Stimulated activated CD4-positive, alpha-beta T cell treated with anti-CD3 and anti-CD28 coated beads, Interleukin-4, amount 100 ng/mL, for 1 hour (primary cell): ENCODE measurements at regions not wholly inside any gene's neighbourhood (a gene's known extent, or its start where the extent isn't known, plus 50 kb on each side); places are given as distances from the start of the nearest gene placed in this dataset.
A peak's percentile ranks its signal among the peaks of the same experiment; 100 is the strongest.
"Not testable (repeated sequence)": the region's sequence is repeated elsewhere in the genome, so short reads cannot be mapped to it uniquely, and the experiment has no call there.

Source experiments
- DNase-seq: peaks from one replicate; pipeline ENCODE4 v3.0.0-alpha.2; 2020

- DNase-seq: no peak
Measured at GRCh38 chr6:138666636-138667035, 106.9 kb upstream of the CCDC28A start.

DNA sequence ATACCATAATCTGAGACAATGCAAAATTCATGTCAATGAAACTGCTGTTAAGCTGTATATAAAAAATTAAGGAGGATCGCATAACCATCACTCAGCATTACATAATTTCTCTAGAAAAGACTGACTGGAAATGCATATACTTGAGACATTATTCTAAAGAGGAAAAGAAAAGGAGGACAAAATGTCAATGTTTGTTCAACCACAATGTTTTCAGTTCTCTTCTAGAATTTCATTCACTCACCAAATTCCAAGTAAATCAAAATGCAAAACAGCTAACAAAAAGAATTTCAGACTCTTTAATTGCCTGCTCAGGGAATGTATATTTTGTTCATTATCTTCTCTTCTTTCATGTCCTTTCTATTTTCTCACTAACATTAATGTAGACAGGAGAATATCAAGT is 106.2 kb upstream of the CCDC28A start:
- no peak for DNase-seq

- DNase-seq: no peak
Measured at GRCh38 chr6:138671351-138671750, 102.2 kb upstream of the CCDC28A start.

DNA sequence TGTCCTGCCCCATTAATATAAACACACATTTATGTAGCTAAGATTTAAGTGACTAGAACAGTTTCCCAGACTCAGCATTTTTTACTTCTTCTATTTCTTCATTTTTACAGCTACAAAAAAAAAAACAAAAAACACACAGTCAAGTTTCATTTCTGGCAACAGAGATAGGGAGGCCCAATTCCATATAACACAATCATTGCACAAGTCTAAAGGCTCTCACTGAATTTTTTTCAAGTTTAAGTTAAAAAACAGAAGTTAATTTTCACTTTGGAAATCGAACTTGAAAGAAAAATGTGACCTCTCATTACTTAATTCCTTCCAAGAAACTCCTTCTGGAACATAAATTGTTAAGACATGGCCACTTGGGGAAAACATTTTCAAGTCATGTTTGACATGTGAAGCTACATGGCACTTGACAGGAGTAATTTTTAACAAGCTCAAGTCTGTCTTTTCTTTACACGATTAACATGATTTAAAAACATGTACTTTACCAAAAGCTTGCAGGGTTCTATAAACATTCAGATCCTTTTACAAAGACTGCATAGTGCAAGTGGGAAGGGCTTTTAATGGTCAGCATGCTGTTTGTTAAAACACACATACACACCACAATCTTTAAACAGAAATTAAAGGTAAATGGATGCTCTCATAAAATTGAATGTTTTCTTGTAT is 100.1 kb upstream of the CCDC28A start:
- DNase-seq: no peak

- DNase-seq: not testable (repeated sequence)
Measured at GRCh38 chr6:138674444-138674843, 99.1 kb upstream of the CCDC28A start.

DNA sequence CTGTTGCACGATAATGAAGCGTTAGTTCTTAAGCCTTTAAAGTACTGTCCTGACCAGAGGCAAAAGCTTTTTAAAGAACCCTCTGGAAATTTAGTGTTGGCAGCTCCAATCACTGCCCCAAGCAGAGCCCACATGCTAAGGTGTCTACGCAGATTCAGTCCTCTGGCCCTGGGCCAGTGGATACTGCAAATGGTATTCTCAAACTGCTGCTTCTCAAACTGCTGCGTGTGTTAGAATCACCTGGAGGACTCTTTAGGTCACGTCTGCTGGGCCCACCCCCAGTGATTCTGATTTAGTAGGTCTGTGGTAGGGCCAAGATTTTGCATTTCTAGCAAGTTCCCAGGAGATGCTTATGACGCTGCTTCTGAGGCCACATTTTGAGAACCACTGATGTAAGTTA is 96.0 kb upstream of the CCDC28A start:
- no peak for DNase-seq

- DNase-seq: no peak
Measured at GRCh38 chr6:138678168-138678567, 95.4 kb upstream of the CCDC28A start.

DNA sequence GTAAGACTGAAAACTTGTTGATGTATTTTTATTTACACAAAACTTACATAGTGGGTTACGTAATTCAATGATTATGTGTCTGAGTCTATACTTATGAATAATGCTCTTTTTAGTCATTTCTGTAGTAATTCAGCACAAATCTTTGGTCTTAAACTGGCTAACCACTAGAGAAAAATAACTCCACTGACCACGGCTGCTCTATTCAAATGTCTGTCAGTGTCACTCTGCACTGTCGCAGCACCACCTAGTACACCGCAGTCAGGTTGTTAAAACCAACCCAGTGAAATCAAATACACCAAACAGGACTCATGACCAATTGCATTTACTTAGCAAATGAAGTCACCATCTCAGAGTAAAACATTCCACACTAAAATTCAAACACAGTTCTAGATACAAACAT is 93.5 kb upstream of the CCDC28A start:
- DNase-seq: no peak

- no peak for DNase-seq
Measured at GRCh38 chr6:138681627-138682026, 91.9 kb upstream of the CCDC28A start.

DNA sequence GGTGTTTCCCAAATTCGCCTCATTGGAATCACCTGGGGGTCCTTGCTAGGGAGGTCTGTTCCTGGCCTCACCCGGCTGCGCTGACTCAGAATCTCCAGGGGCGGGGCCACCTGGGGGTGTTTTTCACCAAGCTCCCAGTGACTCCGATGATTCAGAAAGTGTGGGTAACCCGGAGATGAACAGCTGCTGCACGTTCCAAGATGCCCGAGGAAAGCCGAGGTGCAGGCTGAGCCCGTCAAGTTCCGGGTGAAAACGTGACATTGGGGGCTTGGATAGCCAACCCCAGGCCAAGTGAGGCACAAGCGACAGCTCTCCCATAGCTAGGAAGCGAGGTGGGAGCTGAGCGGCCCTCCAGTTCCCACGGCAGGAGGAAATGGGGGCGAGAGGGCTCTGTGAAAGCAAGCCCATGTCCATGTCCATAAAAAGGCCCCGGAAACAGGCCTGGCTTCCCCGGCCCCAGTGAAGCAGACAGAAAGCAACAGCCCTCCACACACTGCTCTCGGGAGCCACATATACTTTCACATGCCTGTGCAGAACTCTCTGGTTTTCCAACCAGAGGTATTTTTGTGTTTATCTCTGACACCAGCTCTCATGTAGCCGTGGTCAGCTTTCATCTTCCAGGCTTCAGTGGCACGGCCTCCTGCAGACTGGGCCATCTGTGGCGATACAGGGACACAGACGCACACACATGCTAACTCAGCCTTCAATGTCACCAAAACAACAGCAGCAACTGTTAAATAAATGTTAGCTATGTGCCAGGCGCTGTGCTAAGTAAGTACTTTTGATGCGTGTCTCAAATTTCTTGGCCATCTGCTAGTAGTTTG is 90.7 kb upstream of the CCDC28A start:
- no peak for DNase-seq

DNA sequence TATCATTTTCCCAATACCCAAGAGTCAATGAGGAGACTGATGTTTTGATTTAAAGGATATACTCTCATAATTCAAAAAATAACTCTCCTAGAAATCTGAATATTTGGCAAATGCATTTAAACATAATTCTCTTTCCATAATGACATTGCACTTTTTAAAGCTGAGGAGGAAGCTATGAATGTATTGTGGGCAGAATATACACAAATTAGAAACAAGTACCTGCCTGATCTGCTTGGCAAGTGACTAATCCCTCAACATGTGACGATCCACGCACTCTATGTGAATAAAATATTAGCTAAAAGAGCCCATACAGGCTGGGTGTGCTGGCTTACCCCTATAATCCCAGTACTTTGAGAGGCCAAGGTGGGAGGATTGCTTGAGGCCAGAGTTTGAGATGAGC is 88.3 kb upstream of the CCDC28A start:
- no peak for DNase-seq

DNA sequence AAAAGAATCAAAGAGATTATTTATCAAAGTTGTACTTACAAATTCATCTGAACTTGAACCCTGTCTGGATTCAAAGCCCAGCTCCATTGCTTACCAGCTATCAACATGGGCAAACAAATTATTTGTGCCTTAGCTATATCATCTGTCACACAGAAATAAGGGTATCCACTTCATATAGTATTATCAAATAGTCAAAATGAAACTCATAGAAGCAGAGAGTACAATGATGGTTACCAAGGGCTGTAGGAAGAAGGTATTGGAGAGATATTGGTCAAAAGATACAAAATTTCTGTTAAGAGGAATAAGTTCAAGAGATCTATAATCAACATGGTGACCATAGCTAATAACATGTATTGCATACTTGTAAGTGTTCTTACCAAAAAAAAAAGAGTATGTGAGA is 87.8 kb upstream of the CCDC28A start:
- no peak for DNase-seq

DNA sequence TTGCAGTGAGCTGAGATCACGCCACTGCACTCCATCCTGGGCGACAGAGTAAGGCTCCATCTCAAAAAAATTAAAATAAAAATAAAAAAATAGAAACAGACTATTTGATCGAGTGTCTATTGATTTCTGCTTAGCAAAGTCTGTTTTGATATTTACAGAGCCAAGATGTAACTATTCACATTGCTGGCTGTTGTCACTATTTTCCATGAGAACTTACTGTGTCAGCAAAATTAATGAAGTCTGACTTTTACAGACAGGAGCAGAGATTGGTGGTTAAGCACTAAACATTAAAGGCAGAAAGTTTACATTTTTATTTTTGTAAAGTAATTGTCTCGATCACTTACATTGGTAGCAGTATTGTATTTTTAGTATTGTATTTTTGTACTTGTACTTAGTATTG is 85.0 kb upstream of the CCDC28A start:
- DNase-seq: no peak

DNA sequence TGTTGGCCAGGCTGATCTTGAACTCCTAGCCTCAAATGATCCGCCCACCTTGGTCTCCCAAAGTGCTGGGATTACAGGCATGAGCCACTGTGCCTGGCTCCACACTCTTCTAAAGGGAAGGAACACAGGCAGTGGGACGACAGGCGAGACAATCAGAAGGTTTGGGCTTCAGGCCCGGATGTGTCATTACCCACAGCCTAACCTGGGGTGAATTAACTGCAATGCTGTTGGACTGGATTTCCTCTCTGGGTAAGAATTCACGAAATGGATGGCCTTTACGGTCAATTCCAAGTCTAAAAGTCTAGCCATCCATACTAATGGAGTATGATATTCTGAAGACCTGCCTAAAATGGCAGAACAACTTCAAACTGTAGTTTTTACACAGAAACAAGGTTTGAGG is 83.7 kb upstream of the CCDC28A start:
- DNase-seq: no peak

DNA sequence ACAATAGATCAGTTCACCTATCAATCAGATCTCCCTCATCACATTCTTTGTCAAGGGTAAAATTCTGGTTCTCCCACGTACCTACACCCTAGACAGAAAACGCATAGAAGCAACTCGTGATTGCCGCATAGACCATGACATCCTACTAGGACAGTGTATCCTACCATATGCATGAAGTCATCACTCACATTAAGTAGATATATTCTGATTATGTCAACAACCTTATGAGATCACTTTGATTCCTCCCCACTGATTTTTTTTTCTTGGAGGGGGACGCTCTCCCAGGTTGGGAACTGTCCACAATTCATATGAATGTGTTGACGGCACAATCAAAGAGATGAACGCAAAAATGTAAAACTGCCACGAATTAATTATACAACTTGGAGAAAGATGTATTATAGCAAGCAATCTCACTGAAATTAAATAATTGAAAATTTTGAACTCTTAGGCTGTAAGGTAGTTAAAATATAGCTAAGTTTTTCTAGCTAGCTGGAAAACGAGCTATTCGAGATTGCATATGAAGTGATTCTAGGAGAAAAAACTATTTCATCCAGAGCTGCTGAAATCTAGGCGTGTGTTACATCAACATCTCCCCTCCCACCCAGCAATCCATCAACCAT is 82.5 kb upstream of the CCDC28A start:
- DNase-seq: no peak

- no peak for DNase-seq
Measured at GRCh38 chr6:138691595-138692057, 81.9 kb upstream of the CCDC28A start.

DNA sequence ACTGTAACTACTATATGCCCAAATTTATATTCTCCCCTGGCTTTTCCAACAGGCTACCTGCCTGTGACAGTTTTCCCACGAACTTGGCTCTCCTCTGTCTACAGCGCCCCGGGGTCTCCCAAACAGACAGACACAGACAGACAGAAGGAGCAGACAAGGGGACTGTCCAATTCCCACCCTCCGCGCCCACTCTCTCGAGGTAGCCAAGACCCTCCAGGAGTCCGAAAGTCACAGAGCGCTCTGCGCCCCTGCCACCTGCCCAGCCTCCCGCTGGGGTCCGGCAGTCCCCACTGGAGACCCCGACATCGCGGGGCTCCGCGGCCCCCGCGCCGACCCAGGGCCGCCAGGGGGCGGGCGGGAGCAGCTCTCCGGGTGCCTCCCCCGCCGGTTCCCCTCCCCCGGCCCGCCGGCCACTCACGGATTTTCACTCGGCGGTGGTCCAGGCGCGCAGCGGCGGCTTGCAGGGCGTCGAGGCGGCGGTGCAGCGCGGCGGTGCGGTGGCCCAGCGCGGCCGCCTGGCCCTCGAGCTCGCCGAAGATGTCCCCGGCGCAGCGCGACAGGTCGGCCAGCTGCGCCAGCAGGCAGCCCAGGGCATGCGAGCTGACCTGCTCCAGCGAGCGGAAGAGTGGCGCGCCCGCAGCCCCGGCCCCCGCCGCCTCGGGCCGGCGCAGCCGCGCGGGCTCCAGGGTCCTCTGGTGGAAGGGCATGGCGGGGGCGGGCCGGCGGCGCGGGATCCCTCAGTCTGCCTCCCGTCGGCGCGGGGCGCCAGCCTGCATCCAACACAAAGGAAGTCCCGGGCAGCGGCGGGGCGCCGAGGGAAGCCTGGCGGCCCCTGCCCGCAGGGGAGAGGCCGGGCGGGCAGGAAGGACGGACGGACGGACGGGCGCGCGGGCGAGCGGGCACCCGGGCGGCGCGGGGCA is 81.3 kb upstream of the CCDC28A start:
- peak; percentile 57 for DNase-seq

- peak; percentile 22 for DNase-seq
Measured at GRCh38 chr6:138692978-138693909, 80.3 kb upstream of the CCDC28A start.

GRCh38 chr6:138695193-138695592 is 78.4 kb upstream of the CCDC28A start:
- no peak for DNase-seq

DNA sequence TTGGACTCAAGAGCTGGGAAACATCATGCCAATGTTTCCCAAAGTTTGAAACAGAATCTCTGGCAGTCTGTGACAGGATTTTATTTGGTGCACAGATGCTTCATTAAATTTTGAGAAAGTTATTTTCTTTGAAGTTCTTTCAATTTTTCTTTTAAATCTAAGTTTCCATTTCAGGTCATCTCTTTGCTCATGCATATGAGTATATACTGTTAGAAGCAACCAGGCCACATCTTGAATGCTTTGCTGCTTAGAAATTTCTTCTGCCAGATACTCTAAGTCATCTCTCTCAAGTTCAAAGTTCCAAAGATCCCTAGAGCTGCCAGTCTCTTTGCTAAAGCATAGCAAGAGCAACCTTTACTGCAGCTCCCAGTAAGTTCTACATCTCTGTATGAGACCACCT is 59.1 kb upstream of the CCDC28A start:
- no peak for DNase-seq

DNA sequence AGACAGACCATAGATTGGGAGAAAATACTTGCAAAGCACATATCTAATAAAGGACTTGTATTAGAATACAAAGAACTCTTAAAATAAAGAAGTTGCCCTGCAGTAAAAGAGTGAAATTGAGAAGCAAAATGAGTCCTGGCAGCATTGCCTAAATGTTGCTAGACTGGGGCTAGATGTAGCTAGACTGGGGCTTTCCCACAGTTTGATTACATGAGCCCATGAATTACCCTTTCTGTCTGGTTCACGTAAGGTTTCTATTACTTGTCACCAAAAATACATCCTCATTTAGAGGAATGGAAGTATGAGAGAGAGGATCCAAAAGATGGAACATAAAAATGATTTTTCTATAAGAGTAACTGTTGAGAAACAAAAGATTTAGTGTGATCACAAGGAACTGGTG is 57.6 kb upstream of the CCDC28A start:
- DNase-seq: no peak
